ENCODE measurements at regions not wholly inside any gene's neighbourhood (a gene's known extent, or its start where the extent isn't known, plus 50 kb on each side); places are given as distances from the start of the nearest gene placed in this dataset.
"Not testable (repeated sequence)": the region's sequence is repeated elsewhere in the genome, so short reads cannot be mapped to it uniquely, and the experiment has no call there.

DNA sequence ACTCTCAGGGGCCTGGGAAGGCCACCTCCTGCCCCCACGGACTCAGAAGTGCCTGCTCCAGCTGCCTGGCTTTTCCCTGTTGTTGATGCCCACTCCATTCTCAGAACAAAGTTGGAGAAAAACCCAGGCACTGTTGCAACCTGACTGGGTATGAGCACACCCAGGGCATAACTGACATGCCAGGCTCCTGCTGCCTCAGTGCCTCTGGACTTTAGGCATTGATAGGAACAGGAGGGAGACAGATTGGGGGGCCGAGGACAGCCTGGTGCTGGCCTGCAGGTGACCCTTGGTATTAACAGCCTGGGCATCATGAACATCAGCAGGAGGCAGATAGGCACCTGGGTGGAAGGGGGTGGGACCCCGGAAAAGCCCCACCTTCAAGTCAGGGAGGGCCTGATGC lies 685.9 kb upstream of the CDH10 start:
- TF ChIP-seq, protein P1, sequence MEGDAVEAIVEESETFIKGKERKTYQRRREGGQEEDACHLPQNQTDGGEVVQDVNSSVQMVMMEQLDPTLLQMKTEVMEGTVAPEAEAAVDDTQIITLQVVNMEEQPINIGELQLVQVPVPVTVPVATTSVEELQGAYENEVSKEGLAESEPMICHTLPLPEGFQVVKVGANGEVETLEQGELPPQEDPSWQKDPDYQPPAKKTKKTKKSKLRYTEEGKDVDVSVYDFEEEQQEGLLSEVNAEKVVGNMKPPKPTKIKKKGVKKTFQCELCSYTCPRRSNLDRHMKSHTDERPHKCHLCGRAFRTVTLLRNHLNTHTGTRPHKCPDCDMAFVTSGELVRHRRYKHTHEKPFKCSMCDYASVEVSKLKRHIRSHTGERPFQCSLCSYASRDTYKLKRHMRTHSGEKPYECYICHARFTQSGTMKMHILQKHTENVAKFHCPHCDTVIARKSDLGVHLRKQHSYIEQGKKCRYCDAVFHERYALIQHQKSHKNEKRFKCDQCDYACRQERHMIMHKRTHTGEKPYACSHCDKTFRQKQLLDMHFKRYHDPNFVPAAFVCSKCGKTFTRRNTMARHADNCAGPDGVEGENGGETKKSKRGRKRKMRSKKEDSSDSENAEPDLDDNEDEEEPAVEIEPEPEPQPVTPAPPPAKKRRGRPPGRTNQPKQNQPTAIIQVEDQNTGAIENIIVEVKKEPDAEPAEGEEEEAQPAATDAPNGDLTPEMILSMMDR (IDR thresholded peaks at IDR 0.05; ENCODE audit: insufficient read depth, low read depth, low read length, missing control alignments) = no peak
- DNase-seq (ENCODE audit: low read depth) = no peak
- no peak overlapping the region for H3K4me3 ChIP-seq (ENCODE audit: low read depth, low read length)

DNA sequence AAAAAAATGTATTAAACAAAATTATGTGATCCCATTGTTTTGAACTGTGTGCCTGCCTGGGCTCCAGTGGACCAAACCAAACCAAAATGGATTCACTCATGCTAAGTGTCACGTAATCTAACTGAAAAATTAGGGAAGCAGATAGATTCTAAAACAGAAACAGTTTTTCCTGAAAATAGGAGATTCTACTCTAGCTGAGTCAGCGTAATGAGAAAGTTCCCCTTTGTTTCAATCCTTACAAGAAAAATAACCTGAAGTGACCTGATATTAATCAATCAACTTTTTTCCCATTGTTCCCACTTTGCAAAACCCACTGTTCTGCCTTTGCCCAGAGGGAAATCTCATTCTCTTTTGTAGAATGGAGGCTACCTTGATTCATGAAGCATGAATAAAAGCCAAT lies 682.4 kb upstream of the CDH10 start:
- H3K4me3 ChIP-seq (ENCODE audit: low read depth, low read length) = no peak overlapping the region
- TF ChIP-seq, protein P1 (IDR thresholded peaks at IDR 0.05; ENCODE audit: insufficient read depth, low read depth, low read length, missing control alignments) = no peak
- no peak for DNase-seq (ENCODE audit: low read depth)

DNA sequence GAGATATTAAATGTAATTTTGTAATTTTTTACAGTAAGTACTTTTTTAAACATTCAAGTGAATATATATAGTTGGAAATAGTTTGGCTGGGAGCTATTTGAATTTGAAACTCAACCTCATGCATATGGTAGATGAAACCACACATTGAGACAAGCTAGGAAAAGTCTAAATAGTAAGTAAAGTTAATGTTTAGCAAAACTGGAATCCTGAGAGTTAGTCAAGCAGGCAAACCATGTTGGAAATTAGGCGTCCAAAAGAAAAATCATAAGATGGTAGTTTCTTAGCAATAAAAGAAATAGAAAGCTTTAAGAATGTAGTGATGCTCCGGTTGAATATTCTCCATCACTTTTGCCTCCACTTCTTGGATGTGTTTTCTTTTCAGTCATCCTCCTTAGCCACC lies 657.1 kb upstream of the CDH10 start:
- TF ChIP-seq, protein P1 (IDR thresholded peaks at IDR 0.05; ENCODE audit: insufficient read depth, low read depth, low read length, missing control alignments) = no peak
- no peak for DNase-seq (ENCODE audit: low read depth)
- no peak overlapping the region for H3K4me3 ChIP-seq (ENCODE audit: low read depth, low read length)

DNA sequence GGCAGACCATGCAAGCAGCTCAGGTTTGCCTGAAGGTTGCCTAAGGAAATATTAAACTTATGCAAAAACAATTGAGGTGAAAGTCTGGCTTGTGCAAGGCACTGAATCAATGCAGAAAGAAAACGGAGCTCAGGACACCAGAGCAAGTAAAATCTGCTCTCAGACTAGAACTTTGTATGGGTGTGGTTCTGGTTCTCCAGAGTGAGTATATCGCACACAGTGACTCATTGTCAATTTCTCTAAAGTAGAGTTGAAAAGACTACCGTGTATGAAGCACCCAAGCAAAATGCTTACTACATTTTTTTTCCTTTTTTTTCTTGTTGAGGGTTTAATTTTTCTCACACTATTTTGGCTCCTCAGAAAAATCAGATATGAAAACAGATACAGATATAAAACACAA lies 650.3 kb upstream of the CDH10 start:
- H3K4me3 ChIP-seq (ENCODE audit: low read depth, low read length) = no peak overlapping the region
- DNase-seq (ENCODE audit: low read depth) = no peak
- TF ChIP-seq, protein P1 (IDR thresholded peaks at IDR 0.05; ENCODE audit: insufficient read depth, low read depth, low read length, missing control alignments) = no peak

DNA sequence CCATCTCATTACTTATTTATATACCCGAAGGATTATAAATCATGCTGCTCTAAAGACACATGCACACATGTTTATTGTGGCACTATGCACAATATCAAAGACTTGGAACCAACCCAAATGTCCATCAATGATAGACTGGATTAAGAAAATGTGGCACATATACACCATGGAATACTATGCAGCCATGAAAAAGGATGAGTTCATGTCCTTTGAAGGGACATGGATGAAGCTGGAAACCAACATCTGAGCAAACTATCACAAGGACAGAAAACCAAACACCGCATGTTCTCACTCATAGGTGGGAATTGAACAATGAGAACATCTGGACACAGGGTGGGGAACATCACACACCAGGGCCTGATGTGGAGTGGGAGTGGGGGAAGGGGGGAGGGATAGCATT lies 645.0 kb upstream of the CDH10 start:
- DNase-seq (ENCODE audit: low read depth); H3K4me3 ChIP-seq (ENCODE audit: low read depth, low read length): not testable (repeated sequence)

DNA sequence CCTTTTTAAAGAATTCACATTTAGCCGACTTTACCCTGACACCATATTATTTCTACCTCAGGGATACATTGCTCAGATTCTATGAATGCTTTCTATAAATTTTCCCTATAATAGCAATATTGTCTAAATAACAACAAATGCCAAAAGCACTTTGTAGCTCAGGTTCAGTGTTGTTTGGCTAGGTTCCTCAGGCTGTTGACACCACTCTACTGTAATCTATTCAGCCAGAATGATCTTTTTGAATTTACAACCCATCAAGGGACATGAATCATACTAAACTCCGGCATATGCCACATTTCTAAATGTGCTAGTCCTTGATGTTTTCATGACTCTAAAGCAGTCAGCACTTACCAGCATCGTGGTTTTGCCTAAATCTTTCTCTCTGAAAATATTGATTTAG lies 641.5 kb upstream of the CDH10 start:
- TF ChIP-seq, protein P1 (IDR thresholded peaks at IDR 0.05; ENCODE audit: insufficient read depth, low read depth, low read length, missing control alignments) = no peak
- DNase-seq (ENCODE audit: low read depth) = no peak
- H3K4me3 ChIP-seq (ENCODE audit: low read depth, low read length) = no peak overlapping the region

DNA sequence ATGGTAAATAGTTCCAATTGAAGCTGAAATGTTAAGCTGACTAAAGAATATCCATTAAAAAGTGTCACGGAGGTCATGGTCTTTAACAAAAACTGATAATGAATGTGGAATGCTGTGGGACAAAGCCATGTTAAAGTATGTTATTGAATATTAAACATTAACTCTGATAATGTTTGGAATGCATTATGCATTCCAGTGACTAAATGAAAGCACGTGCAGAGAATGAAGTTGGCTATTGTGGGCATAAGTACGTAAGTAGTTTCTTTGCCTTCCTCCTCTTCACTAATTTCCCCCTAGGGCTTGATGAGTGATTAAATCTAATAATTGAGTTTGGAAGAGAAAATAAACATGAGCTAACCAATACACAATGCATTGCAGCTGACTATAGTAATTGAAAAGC lies 640.4 kb upstream of the CDH10 start:
- DNase-seq (ENCODE audit: low read depth) = no peak
- no peak overlapping the region for H3K4me3 ChIP-seq (ENCODE audit: low read depth, low read length)
- TF ChIP-seq, protein P1 (IDR thresholded peaks at IDR 0.05; ENCODE audit: insufficient read depth, low read depth, low read length, missing control alignments) = no peak

DNA sequence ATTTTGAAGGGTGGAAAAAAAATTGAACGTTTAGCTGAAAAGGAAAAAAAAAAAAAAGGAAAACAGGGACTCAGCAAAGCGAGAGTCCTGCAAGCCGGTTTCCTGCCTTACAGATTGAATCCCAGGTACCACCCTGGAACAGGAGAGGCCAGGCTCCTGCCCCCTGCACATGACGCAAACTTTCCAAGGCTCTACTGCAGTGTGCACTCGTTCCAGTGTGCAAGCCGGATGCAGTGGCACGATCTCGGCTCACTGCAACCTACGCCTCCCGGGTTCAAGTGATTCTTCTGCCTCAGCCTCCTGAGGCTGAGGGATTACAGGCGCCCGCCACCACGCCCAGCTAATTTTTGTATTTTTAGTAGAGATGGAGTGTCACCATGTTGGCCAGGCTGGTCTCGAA lies 618.7 kb upstream of the CDH10 start:
- DNase-seq (ENCODE audit: low read depth) = not testable (repeated sequence)

More for the DNA sequence above, 618.7 kb upstream of the CDH10 start:
- not testable (repeated sequence) for H3K4me3 ChIP-seq (ENCODE audit: low read depth, low read length)
